ENCODE measurements at regions not wholly inside any gene's neighbourhood (a gene's known extent, or its start where the extent isn't known, plus 50 kb on each side); places are given as distances from the start of the nearest gene placed in this dataset.

DNA sequence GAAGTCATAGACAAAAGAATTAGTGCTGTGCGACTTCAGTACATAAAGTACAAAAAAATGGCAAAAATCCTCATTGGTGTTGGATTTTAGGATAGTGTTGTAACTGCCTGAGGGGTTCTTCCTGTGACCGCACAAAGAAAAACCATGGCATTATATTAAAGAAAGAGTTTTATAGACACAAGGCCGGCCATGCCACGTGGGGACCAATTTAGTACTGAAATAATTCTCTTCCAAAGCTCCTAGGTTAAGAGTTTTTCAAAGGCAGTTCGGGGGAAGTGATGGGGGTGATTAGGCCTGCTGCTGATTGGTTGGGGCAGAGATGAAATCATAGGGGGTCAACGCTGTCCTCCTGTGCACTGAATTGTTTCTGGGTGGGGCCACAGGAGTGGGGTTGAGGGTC lies 150.9 kb upstream of the EEA1 start (continued):
- TF ChIP-seq, protein P1, sequence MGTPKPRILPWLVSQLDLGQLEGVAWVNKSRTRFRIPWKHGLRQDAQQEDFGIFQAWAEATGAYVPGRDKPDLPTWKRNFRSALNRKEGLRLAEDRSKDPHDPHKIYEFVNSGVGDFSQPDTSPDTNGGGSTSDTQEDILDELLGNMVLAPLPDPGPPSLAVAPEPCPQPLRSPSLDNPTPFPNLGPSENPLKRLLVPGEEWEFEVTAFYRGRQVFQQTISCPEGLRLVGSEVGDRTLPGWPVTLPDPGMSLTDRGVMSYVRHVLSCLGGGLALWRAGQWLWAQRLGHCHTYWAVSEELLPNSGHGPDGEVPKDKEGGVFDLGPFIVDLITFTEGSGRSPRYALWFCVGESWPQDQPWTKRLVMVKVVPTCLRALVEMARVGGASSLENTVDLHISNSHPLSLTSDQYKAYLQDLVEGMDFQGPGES (IDR thresholded peaks at IDR 0.05; ENCODE audit: low read depth, low read length), result no peak
- TF ChIP-seq SIN3A (IDR thresholded peaks at IDR 0.05; ENCODE audit: borderline replicate concordance, low read depth, low read length) (no peak), ELF1 (IDR thresholded peaks at IDR 0.05) (no peak)
- TF ChIP-seq, protein P2, sequence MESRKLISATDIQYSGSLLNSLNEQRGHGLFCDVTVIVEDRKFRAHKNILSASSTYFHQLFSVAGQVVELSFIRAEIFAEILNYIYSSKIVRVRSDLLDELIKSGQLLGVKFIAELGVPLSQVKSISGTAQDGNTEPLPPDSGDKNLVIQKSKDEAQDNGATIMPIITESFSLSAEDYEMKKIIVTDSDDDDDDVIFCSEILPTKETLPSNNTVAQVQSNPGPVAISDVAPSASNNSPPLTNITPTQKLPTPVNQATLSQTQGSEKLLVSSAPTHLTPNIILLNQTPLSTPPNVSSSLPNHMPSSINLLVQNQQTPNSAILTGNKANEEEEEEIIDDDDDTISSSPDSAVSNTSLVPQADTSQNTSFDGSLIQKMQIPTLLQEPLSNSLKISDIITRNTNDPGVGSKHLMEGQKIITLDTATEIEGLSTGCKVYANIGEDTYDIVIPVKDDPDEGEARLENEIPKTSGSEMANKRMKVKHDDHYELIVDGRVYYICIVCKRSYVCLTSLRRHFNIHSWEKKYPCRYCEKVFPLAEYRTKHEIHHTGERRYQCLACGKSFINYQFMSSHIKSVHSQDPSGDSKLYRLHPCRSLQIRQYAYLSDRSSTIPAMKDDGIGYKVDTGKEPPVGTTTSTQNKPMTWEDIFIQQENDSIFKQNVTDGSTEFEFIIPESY (IDR thresholded peaks at IDR 0.05; ENCODE audit: borderline replicate concordance, low read depth), result no peak

DNA sequence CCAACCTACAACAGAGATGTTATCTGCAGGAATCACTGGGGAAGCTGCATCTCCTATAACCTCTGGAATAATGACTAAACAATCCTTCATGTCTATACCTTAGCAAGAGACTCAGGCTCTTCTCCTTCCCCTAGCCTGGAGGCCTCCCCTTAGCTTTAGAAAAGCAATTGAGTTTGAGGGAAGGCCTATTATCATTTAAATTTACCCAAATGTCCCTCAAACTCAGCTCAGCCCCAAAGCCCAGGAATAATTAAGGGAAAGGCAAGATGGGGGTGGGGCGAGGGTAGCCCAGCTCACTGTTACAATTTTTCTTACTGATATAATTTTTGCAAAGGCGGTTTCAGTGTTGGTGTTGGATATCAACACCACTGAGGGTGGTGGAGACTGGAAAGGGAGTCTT lies 151.4 kb upstream of the EEA1 start:
- no peak overlapping the region for H3K4me3 ChIP-seq (ENCODE audit: low read depth in 2 of 2, low read length in 1 of 2)
- H3K4me1 ChIP-seq (ENCODE audit: control insufficient read depth in 1 of 2, insufficient read depth in 2 of 2, low read depth in 1 of 2, low read length in 1 of 2), result peaks cover 0 to 10% of the 10 kb centered on the region in 2 experiments; a peak in 1 of 4 replicates
- no peak for TF ChIP-seq RCOR1 (IDR thresholded peaks at IDR 0.05; ENCODE audit: low read length)
- no peak for TF ChIP-seq CHD2 (IDR thresholded peaks at IDR 0.05; ENCODE audit: low read length, partially characterized antibody)
- no peak for TF ChIP-seq SMC3 (IDR thresholded peaks at IDR 0.05; ENCODE audit: low read depth, low read length)
- no peak for TF ChIP-seq POLR2AphosphoS5 (IDR thresholded peaks at IDR 0.05; ENCODE audit: low read depth, low read length)
- no peak for TF ChIP-seq TAF1 (IDR thresholded peaks at IDR 0.05; ENCODE audit: borderline replicate concordance, low read depth, low read length)
- no peak for TF ChIP-seq USF1 (IDR thresholded peaks at IDR 0.05; ENCODE audit: borderline replicate concordance, low read depth)
- TF ChIP-seq CTCF (IDR thresholded peaks at IDR 0.05), result no peak
- no peak for TF ChIP-seq ELF1 (IDR thresholded peaks at IDR 0.05)
- TF ChIP-seq RFX5 (IDR thresholded peaks at IDR 0.05; ENCODE audit: low read length), result no peak
- TF ChIP-seq, protein P2 (IDR thresholded peaks at IDR 0.05; ENCODE audit: borderline replicate concordance, low read depth), result no peak
- TF ChIP-seq FOXM1 (IDR thresholded peaks at IDR 0.05; ENCODE audit: low read depth), result no peak
- no peak for TF ChIP-seq NFIC (IDR thresholded peaks at IDR 0.05; ENCODE audit: borderline replicate concordance)
- no peak for TF ChIP-seq PBX3 (IDR thresholded peaks at IDR 0.05)
- no peak for TF ChIP-seq RAD21 (IDR thresholded peaks at IDR 0.05; ENCODE audit: low read length)
- no peaks in the 10 kb centered on the region for H3K79me2 ChIP-seq (ENCODE audit: insufficient read depth)
- POLR2A ChIA-PET, result no interaction called here
- H3K9me2 ChIP-seq, result no peaks in the 10 kb centered on the region
- CTCF ChIA-PET, result no interaction called here
- WGBS (ENCODE audit: low lambda C conversion rate), result 75% methylated on average over 2 of the region's 2 CpGs
- H3K27ac ChIP-seq (ENCODE audit: low read depth in 2 of 2, low read length in 1 of 2), result peak overlapping the region in 1 of 2 experiments; percentile 17; a peak in 1 of 4 replicates
- no peaks in the 10 kb centered on the region for H3K27me3 ChIP-seq (ENCODE audit: insufficient read depth)
- H3K4me2 ChIP-seq, result no peak overlapping the region
- H3K36me3 ChIP-seq (replicated peaks in 1 of 2; ENCODE audit: control insufficient read depth in 1 of 2, insufficient read depth in 2 of 2, low read length in 1 of 2), result no peaks in the 10 kb centered on the region
- no peak for DNase-seq
- no peak overlapping the region for H3K9ac ChIP-seq
- no peak overlapping the region for H2AFZ ChIP-seq (ENCODE audit: low read depth)
- H3F3A ChIP-seq (replicated peaks; ENCODE audit: insufficient read depth), result peaks cover 3% of the 10 kb centered on the region
- H4K20me1 ChIP-seq (ENCODE audit: insufficient read depth), result no peaks in the 10 kb centered on the region
- H3K9me3 ChIP-seq, result no peaks in the 10 kb centered on the region

All from SK-N-SH (cell line).